Nucleus accumbens (tissue), 56 donors: ENCODE measurements at regions not wholly inside any gene's neighbourhood (a gene's known extent, or its start where the extent isn't known, plus 50 kb on each side); places are given as distances from the start of the nearest gene placed in this dataset.

Experiments used
- DNase-seq, 56 donors: peaks; one replicate each; lab custom pipeline; 2025; lab: John Stamatoyannopoulos, UW

GRCh38 chrY:15397556-15398280, 873.4 kb downstream of the NLGN4Y start:
- no peak for DNase-seq

GRCh38 chrY:15402451-15402850, 878.1 kb downstream of the NLGN4Y start:
- no peak for DNase-seq

- DNase-seq, result no peak
These were observed 880.2 kb downstream of the NLGN4Y start for GRCh38 chrY:15404551-15404950.

DNA sequence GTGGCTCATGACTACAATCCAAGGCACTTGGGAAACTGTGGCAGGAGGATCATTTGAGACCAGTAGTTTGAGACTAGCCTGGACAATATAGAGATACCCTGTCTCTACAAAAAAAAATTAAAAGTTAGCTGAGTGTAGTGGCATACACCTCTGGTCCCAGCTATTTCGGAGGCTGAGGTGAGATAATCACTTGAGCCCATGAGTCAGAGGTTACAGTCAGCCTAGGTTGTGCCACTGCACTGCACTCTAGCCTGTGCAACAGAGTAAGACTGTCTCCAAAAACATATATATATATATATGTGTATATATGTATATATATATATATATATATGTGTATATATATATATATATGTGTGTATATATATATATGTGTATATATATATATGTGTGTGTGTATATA, 890.8 kb downstream of the NLGN4Y start:
- DNase-seq, result no peak

DNA sequence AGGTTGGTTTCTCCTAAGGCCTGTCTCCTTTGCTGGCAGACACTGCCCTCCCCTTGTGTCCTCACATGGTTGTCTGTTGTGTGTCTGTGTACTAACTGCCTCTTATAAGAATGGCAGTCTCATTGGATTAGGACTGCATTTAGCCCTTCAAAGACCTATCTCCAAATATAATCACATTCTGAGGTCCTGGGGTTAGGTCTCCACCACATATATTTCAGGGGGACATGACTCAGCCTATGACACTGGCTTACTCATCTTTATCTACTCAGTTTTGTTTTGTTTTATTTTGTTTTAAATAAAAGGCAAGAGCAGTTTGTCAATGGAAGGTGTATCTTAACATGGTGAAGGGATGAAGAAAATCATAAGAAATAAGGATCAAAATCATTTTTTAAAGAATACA, 894.3 kb downstream of the NLGN4Y start:
- no peak for DNase-seq

- DNase-seq, result no peak
These were observed 900.4 kb downstream of the NLGN4Y start for GRCh38 chrY:15424665-15425132.

- DNase-seq, result no peak
These were observed 915.8 kb downstream of the NLGN4Y start for GRCh38 chrY:15440021-15440695.

DNA sequence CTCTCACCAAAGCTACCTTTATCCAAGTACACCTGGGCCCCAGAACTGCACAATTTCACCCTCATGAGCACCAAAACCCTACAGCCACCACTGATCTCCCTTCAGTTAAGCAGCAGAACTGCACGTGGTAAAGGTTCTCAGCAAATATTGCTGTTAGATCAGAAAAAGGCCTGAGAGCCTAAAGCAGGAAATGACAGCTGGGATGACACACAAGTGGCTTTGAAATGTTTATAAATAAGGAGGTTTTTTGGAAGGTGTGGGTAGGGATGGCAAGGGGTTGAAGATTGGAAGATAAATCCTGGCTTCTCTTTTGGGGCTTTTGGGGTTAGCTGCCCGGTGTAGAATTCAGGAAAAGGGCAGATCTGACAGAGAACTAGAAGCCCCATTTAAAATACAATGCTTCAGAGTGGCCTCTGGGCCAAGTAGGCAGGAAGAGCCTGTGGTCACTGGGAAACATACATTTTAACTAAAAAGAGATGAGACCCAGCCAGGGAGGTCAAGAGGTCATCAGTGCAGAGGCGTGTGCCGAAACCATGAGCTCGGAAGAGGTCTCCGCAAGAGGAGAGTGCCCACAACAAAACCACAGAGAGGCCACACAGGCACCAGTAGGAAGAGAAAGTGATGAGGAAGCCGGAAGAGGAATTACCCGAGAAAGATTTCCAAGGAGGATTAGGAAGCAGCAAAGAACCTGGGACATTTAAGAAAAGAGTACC, 916.5 kb downstream of the NLGN4Y start:
- DNase-seq, result no peak

DNA sequence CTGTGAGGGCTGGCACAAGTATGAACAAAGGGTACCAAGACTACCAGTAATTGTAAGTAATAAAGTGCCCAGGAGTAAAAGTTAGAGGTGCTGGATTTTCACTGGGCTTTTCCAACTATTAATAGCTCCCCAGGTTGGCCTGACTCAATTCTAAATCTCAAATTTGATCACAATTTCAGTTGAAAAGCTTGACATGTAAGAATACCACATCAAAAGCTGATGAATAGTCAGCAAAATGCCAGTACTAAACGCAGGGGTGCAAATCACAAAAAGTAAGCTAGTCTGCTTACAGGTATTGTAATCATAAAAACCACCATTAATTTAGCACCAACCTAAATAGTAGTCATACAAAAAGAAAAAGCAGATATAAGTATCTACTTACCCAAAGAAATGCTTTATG, 917.5 kb downstream of the NLGN4Y start:
- no peak for DNase-seq

DNA sequence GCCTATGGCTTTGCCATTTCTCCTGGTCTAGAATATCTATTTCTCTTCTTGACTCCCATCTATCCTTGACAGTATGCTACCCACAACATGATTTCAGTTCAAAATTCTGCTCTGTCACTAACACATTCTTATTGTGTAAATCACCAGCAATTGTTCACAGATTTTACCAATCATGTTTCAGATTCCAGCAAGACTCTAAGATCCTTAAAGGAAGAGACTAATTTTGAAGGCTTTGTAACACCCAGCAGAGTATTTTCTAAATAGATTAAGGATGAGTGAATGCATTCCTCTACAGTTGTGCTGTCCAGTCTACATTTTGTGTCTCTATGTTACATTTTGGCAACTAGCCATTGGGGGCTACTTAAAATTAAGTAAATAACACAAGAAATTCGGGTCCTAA, 921.5 kb downstream of the NLGN4Y start:
- DNase-seq, result no peak

DNA sequence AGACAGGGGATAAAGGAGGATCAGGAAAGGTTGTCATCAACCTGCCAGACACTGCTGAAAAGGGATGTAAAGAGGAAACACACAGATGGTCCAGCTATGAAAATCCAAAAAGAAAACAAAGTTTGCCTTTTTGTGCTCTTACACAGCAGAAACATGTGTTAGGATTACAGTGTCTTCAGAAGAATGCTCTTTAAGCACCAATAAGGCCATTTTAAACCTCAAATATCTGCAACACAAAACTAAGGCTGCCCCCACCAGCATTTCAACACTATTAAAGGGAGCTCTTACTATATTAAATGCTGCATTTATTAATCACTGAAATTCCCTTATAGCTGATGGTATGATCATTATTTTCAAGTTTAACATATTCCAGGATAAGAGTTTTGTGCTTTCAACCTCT, 922.5 kb downstream of the NLGN4Y start:
- no peak for DNase-seq

DNA sequence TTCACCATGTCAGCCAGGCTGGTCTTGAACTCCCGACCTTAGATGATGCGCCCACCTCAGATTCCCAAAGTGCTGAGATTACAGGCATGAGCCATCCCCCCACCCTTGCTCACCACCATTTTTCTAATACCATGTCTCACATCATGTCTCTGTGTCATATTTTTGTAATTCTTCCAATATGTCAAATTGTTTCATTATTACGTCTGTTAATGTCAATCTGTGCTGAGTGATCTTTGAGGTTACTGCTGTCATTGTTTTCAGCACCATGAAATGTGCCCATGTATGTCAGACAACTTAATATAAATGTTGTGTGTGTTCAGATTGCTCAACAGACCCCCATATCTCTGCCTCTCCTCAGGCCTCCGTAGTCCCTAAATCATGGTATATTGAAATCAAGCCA, 923.6 kb downstream of the NLGN4Y start:
- DNase-seq, result no peak

DNA sequence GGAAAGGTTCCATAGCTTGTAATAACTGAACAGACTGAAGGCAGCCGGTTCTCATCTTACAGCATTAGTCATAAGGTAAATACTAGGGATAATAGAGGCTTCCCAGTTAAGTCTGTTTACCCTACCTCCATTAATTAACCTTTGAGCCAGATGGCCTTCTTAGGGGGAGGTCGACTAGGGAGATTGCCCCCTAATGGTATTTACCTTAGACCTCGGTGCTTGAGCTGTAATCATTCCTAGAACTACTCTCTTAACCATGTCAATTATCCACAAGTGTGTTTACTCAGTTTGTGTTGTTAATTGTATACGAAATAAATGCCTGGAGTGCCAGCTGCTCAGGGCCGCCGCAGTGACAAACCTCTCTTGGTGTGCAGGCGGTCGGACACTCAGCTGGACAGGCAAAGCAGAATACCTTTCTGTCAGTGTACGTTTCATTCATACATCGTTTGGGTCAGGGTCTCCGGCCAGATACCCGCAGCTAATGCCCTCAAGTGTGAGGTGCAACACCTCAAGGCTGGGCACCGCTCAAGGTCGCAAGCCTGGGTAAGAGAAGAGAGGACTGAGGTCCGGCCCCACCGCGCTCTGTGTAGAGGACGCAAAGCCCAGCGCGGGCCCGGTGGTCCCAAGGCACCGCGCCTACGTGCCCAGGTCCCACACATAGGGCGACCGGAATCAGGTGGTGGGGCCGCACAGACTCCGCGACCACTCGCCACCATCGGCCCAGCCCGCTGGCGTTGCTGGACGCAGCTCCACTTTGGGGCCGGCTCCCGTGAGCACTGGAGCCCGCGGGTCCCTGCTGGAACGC, 931.0 kb downstream of the NLGN4Y start:
- peak in 1 of 56 donors; percentile 2 for DNase-seq

GRCh38 chrY:15455980-15456469, 931.7 kb downstream of the NLGN4Y start:
- peak in 21 of 56 donors; percentile 0 to 36 (median 1) for DNase-seq

- peak in 6 of 56 donors; percentile 0 for DNase-seq
These were observed 932.2 kb downstream of the NLGN4Y start for GRCh38 chrY:15456491-15456890.

GRCh38 chrY:15457682-15458081, 933.4 kb downstream of the NLGN4Y start:
- DNase-seq, result no peak

DNA sequence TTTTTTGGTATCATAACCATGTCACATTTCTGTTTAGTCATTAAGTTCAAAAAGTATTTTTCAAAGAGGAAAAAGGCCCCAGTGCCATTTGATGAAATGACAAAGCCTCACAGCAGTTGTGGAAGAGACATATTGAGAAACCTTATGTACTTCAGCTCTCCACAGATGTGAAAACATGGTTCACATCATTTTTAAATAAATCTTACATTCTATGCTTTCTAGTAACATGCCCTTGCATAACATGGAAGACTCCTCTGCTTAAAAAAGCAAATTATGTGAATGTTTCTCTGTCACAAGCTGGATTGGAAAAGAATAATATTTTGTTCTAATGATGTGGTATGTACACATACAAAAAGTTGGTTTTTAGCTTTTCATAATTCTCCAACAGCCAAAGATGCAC, 934.1 kb downstream of the NLGN4Y start:
- DNase-seq, result no peak

GRCh38 chrY:15465880-15466279, 941.6 kb downstream of the NLGN4Y start:
- DNase-seq, result no peak

DNA sequence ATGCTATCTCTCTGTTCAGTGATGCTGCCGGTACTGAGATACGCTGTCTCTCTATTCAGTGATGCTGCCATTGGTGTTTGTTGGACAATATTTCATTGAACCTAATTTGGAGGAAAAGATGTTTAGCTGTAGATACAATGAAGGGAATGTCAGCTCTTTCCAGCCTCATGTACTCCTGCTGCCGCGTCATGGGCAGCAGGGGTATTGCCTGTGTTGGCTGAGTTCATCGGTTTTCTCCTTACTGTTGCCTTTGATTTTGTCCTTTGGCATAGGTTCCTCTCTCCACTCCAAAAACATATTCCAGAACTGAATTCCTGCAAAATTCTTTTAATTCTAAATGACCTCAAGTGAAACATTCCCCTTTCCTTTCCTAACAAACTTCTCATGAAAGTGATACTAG, 942.6 kb downstream of the NLGN4Y start:
- no peak for DNase-seq

- no peak for DNase-seq
These were observed 943.8 kb downstream of the NLGN4Y start for GRCh38 chrY:15468091-15468490.

- DNase-seq, result no peak
These were observed 947.0 kb downstream of the NLGN4Y start for GRCh38 chrY:15471371-15471770.
